Muscle of leg (tissue), 3 donors: ENCODE measurements at regions not wholly inside any gene's neighbourhood (a gene's known extent, or its start where the extent isn't known, plus 50 kb on each side); places are given as distances from the start of the nearest gene placed in this dataset.

ENCODE experiments used
- DNase-seq: peaks from one replicate; pipeline ENCODE4 v3.0.0; 2013
- H3K27ac ChIP-seq: one replicate; pipeline ENCODE4 v1.5.1; 2013; ENCODE audit warnings: mild to moderate bottlenecking, low read length, control low read depth
- H3K27me3 ChIP-seq: one replicate; pipeline ENCODE4 v1.6.1; 2013; ENCODE audit warnings: low read length; ENCODE audit not compliant: control insufficient read depth, insufficient read depth
- H3K36me3 ChIP-seq: one replicate; pipeline ENCODE4 v1.6.1; 2013; ENCODE audit warnings: low read length; ENCODE audit not compliant: control insufficient read depth, insufficient read depth
- H3K4me1 ChIP-seq: one replicate; pipeline ENCODE4 v1.6.1; 2013; ENCODE audit warnings: low read length; ENCODE audit not compliant: control insufficient read depth, insufficient read depth
- H3K4me3 ChIP-seq: one replicate; pipeline ENCODE4 v1.5.1; 2013; ENCODE audit warnings: low read length, control low read depth
- H3K9me3 ChIP-seq: replicated peaks from 2 replicates; pipeline ENCODE4 v1.6.1; 2013; ENCODE audit warnings: low read depth, low read length; ENCODE audit not compliant: control insufficient read depth
- WGBS: methylation state at CpG from one replicate; pipeline ENCODE4 v1.1.5; 2013; ENCODE audit warnings: missing lambda C conversion rate; ENCODE audit not compliant: insufficient coverage; 5-methylcytosine and 5-hydroxymethylcytosine counted together

DNA sequence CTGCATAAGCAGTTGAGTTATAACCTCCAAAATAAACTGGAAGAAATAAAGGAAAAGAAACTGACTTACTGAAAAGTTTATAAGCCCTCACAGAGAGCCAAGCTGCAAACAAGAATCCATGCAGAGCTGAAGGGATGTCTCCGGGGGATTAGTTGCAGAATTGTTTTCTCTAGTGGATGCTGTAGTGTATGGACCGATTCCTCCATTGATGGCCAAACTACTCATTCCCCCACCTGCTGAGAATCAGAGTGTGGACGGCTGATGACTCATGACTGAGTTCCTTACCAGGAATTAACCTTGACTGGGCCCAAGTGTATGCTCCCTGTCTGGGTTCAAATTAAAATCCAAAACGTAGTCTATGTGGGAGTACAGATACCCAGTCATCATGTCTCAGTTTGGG, 93.9 kb upstream of the CDH8 start:
- H3K4me1 ChIP-seq = no peaks in the 10 kb centered on the region
- peaks cover 13% of the 10 kb centered on the region for H3K9me3 ChIP-seq
- DNase-seq = peak; percentile 74
- H3K27me3 ChIP-seq = no peaks in the 10 kb centered on the region
- WGBS = 36% methylated on average over 1 of the region's 4 CpGs
- H3K36me3 ChIP-seq = no peaks in the 10 kb centered on the region
- no peak overlapping the region for H3K27ac ChIP-seq
- H3K4me3 ChIP-seq = no peak overlapping the region

DNA sequence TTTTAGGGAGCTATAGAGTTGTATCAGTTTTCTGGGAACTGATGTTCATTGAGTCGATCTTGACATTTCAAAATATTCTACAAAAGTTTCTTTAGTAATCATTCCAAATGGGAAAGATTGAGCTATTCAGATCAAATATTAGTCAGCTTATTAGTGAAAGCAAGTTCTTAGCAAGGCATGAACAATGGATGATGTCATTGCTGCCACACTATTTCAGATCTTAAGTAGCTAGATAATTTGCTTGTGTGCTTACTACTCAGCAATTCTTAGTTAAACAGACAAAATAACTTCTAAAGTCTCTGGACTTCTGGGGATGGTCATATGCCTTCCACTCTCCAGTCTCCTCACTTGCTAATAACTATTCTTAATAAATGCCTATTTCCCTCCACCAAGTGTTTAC, 69.0 kb upstream of the CDH8 start:
- Histone ChIP-seq H3K9me3 (no peaks in the 10 kb centered on the region), H3K27me3 (no peaks in the 10 kb centered on the region), H3K4me1 (no peaks in the 10 kb centered on the region), H3K27ac (no peak overlapping the region), H3K36me3 (no peaks in the 10 kb centered on the region), H3K4me3 (no peak overlapping the region)
- WGBS = no CpG with 5 or more reads among the region's 1 CpG
- no peak for DNase-seq

DNA sequence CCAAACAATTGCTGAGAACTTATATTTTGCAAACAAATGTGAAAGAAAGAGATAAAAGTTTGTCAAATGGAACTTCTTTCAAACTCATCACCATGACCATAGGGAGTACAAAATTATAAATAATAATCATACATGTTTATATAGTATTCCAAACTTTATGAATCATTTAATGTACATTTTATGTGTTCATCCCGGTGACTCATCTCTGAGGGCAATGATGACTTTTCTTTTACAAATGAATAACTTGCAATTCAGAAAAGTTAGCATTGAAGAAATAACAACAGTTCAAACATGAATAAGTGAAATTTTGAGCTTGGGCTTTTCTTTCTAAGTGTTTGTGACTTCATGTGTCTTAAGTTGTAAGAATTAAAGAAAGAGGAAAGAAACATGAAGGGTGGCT, 66.3 kb upstream of the CDH8 start:
- no peaks in the 10 kb centered on the region for H3K9me3 ChIP-seq
- no peak overlapping the region for H3K4me3 ChIP-seq
- no peaks in the 10 kb centered on the region for H3K4me1 ChIP-seq
- H3K27me3 ChIP-seq = no peaks in the 10 kb centered on the region
- no peak for DNase-seq
- no peaks in the 10 kb centered on the region for H3K36me3 ChIP-seq
- no peak overlapping the region for H3K27ac ChIP-seq
- WGBS = no CpG with 5 or more reads among the region's 1 CpG

DNA sequence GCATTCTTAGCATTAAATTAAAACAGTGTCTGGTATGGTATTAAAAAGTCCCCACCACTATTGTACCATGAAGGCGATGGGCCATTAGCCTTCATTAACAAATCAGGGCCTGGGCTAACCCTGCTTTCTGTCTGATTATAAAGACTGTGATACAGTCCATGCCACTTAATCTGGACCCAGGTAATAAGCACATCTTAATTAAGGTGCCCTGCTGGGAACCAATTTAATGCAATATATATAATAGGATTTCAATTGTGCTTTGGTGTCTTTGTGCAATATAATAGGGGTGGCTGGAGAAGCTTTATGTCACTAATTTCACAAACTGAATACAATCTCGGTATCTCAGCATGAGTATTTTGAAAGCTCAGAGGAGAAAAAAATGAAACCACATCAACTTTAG, 64.4 kb upstream of the CDH8 start:
- DNase-seq = no peak
- no peaks in the 10 kb centered on the region for H3K4me1 ChIP-seq
- H3K27ac ChIP-seq = no peak overlapping the region
- no peaks in the 10 kb centered on the region for H3K36me3 ChIP-seq
- WGBS = no CpG with 5 or more reads among the region's 2 CpGs
- no peak overlapping the region for H3K4me3 ChIP-seq
- no peaks in the 10 kb centered on the region for H3K27me3 ChIP-seq
- no peaks in the 10 kb centered on the region for H3K9me3 ChIP-seq

DNA sequence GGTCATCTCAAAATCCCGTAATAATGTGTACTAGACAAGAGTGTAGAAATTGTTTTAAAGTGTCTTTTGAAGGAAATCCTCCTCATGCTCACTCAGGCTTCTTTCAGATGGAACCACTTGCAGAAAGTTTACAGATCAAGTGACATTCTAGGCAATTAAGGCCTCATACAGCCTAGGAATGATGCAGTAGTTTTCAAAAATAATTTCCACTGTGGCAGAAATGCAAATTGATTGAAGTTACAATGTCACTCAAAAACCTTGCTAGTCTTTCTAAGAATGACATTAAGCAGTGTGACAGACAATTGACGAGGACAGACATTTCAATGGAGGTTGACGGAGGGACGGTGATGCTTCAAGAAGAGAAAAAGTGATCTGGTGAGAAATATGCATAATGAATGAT, 53.5 kb upstream of the CDH8 start:
- Histone ChIP-seq H3K27me3 (no peaks in the 10 kb centered on the region), H3K27ac (no peak overlapping the region), H3K4me1 (no peaks in the 10 kb centered on the region), H3K36me3 (no peaks in the 10 kb centered on the region), H3K4me3 (no peak overlapping the region), H3K9me3 (no peaks in the 10 kb centered on the region)
- no peak for DNase-seq
- no CpG with 5 or more reads among the region's 4 CpGs for WGBS

DNA sequence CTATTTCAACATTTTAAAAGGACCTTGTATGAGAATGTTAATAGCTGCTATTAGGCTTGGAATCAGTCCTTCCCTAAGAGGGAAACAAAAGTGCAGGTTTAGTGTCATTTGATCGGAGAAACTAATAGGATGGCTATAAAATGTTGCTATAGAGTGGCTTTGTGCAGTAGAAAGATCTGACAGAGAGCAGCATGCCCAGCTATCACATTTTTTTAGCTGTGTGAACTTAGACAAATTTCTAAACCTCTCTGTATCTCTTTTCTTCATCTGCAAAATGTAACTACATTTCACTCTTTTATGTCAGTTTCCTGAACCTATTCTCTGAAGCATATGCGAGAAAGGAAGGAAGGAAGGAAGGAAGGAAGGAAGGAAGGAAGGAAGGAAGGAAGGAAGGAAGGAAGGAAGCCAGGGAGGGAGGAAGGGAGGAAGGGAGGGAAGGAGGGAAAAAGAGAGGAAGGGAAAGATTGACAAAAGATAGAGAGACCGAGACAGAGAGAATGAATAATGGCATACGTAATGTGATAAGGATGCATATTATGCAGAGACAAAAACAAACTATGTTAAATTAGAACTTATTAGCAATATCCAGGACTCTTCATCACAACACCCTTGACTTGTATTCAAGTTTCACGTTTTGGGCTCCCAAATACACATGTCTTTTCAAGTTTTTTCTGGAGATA, 52.6 kb upstream of the CDH8 start:
- H3K4me1 ChIP-seq = no peaks in the 10 kb centered on the region

More for the DNA sequence above, 52.6 kb upstream of the CDH8 start:
- no peaks in the 10 kb centered on the region for H3K9me3 ChIP-seq
- no peak for DNase-seq
- H3K27ac ChIP-seq = no peak overlapping the region
- 63% methylated on average over 1 of the region's 5 CpGs for WGBS
- no peaks in the 10 kb centered on the region for H3K36me3 ChIP-seq
- H3K27me3 ChIP-seq = no peaks in the 10 kb centered on the region
- H3K4me3 ChIP-seq = no peak overlapping the region
